HG03196 (cell line): ENCODE measurements at regions not wholly inside any gene's neighbourhood (a gene's known extent, or its start where the extent isn't known, plus 50 kb on each side); places are given as distances from the start of the nearest gene placed in this dataset.

Experiments used
- ATAC-seq: cut with Tn5 transposase; IDR thresholded peaks from one replicate; pipeline ENCODE4 v1.9.1; 2021; ENCODE audit not compliant: unreplicated experiment

- no peak for ATAC-seq
Observed at GRCh38 chr18:32621034-32621433, 150.4 kb upstream of the GAREM1 start.

- ATAC-seq, result no peak
Observed at GRCh38 chr18:32618546-32618945, 147.9 kb upstream of the GAREM1 start.

GRCh38 chr18:32613821-32614220 is 143.1 kb upstream of the GAREM1 start:
- no peak for ATAC-seq

GRCh38 chr18:32612651-32613050 is 142.0 kb upstream of the GAREM1 start:
- no peak for ATAC-seq

GRCh38 chr18:32610176-32610575 is 139.5 kb upstream of the GAREM1 start:
- ATAC-seq, result no peak

GRCh38 chr18:32607816-32608215 is 137.1 kb upstream of the GAREM1 start:
- no peak for ATAC-seq

GRCh38 chr18:32598144-32598543 is 127.5 kb upstream of the GAREM1 start:
- ATAC-seq, result no peak

- no peak for ATAC-seq
Observed at GRCh38 chr18:32596501-32596900, 125.8 kb upstream of the GAREM1 start.

- ATAC-seq, result no peak
Observed at GRCh38 chr18:32595832-32596231, 125.2 kb upstream of the GAREM1 start.

- no peak for ATAC-seq
Observed at GRCh38 chr18:32588191-32588590, 117.5 kb upstream of the GAREM1 start.

GRCh38 chr18:32583431-32583830 is 112.7 kb upstream of the GAREM1 start:
- ATAC-seq, result no peak

- ATAC-seq, result no peak
Observed at GRCh38 chr18:32582455-32582854, 111.8 kb upstream of the GAREM1 start.

GRCh38 chr18:32577561-32577960 is 106.9 kb upstream of the GAREM1 start:
- ATAC-seq, result no peak

- no peak for ATAC-seq
Observed at GRCh38 chr18:32576296-32576916, 105.7 kb upstream of the GAREM1 start.

- no peak for ATAC-seq
Observed at GRCh38 chr18:32566960-32567359, 96.3 kb upstream of the GAREM1 start.

GRCh38 chr18:32553640-32554365 is 83.1 kb upstream of the GAREM1 start:
- ATAC-seq, result no peak

- ATAC-seq, result no peak
Observed at GRCh38 chr18:32553174-32553573, 82.5 kb upstream of the GAREM1 start.

- ATAC-seq, result no peak
Observed at GRCh38 chr18:32552421-32553030, 81.8 kb upstream of the GAREM1 start.

GRCh38 chr18:32550963-32551362 is 80.3 kb upstream of the GAREM1 start:
- ATAC-seq, result no peak

- ATAC-seq, result peak; percentile 75
Observed at GRCh38 chr18:32549248-32550110, 78.8 kb upstream of the GAREM1 start.

GRCh38 chr18:32548688-32549087 is 78.0 kb upstream of the GAREM1 start:
- no peak for ATAC-seq
